C4-2B (cell line): ENCODE measurements at regions not wholly inside any gene's neighbourhood (a gene's known extent, or its start where the extent isn't known, plus 50 kb on each side); places are given as distances from the start of the nearest gene placed in this dataset.

Source experiments
- H3K27ac ChIP-seq: fragments of 450-650 bp; 2 replicates; pipeline ENCODE4 v1.5.1; 2017
- CTCF ChIP-seq: fragments of 450-650 bp; conservative IDR thresholded peaks from 2 replicates; pipeline ENCODE4 v1.5.1; 2017; ENCODE audit warnings: mild to moderate bottlenecking
- ZFX ChIP-seq: fragments of 450-650 bp; IDR thresholded peaks from 2 replicates; pipeline ENCODE4 v1.6.1; 2017

DNA sequence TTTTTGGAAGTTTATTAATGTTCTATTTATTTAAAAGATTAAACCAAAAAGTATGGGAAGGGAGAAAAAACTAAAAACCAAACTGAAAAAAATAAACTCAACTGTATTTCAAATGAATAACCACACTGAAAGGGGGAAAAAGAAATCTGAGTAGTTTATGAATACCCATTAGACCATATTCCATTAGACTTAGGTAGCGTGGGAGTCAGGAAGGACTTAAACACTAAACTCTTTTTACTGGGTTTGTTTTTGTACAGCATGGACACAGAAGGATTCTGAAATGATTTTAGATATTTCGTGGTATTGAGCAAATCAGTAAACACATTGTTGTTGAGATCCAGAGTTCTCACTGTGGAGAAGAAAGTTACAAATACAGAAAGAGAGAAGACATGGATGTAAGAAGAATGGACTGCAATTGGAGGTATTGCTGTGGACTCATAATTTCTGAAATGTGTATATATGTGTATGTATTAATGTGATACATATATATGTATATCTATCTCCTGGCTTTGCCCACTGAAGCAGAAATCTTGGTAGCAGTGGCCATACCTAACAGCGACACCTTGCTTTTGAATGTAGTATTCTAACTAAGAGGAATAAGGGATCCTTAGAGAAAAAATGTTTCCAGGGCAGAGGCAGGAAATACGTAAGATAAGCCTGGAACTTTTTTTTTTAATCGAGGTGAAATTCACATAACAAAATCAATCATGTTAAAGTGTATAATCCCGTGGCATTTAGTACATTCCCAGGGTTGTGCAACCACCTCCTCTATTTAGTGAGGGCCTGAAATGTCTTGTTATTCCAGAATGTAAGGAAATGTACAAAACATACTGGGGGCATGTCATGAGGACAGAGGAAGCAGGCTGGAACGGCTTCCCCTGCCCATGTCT lies 228.8 kb downstream of the SMARCA2 start:
- TF ChIP-seq ZFX (no peak), CTCF (peak; percentile 14)
- H3K27ac ChIP-seq = no peak overlapping the region

DNA sequence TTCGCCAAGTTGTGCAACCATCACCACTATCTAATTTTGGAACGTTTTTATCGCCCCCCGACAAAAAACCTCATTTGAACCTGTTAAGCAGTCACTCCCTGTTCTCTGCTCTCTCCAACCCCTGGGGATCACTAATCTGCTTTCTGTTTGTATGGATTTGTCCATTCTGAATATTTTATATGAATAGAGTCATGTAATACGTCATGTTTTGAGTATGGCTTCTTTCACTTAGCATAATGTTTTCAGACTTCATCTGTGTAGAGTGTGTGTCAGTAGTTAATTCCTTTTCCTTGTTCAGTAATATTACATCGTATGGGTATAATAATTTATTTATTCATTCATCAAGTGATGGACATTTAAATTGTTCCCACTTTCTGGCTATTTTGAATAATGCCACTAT lies 232.2 kb downstream of the SMARCA2 start:
- TF ChIP-seq ZFX (no peak), CTCF (no peak)
- H3K27ac ChIP-seq = no peak overlapping the region

DNA sequence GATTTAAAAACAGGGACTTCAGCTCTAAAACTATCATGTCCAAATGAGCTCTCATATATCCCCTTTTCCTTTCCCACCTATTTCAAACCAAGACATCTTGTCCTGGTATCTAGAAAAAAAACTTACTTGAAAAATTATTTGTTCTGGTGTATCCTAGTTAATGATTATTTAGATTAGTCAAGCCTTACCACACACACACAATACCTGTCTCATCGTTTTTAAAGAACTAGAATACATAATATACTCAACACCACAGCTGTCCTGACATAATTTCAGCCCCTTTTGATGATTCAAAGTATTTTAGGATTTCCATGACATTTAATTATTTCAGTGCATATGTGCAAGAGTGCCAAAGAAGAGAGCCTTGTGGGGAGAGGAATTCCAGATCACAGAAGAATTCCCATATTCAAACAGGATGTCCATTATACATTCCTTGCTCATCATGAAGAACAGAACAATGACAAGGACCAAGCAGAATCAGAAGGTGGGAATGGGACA lies 233.7 kb downstream of the SMARCA2 start:
- no peak overlapping the region for H3K27ac ChIP-seq
- no peak for TF ChIP-seq CTCF
- TF ChIP-seq ZFX = no peak

- TF ChIP-seq CTCF = no peak
- TF ChIP-seq ZFX = no peak
- no peak overlapping the region for H3K27ac ChIP-seq
Measured at GRCh38 chr9:2253636-2254580, 238.8 kb downstream of the SMARCA2 start.

DNA sequence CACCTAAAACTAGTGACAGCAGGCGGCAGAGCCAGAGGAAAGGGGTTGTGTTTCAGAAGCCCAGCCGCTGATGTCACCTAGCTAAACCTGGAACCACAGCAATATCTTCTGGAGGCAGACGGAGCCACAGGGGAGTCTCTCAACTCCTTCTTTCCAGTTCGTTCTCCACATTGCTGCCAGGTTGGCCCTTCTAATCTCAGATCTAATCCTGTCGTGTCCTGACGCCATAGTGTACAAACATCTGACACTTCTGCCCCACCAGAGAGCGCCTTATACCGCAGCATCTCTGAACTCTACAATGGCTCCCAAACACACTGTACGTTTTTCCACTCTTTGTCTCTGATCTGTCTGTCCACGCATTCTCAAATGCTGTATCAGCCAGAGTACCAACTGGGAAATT lies 240.0 kb downstream of the SMARCA2 start:
- TF ChIP-seq ZFX (no peak), CTCF (peak; percentile 17)
- H3K27ac ChIP-seq = no peak overlapping the region

DNA sequence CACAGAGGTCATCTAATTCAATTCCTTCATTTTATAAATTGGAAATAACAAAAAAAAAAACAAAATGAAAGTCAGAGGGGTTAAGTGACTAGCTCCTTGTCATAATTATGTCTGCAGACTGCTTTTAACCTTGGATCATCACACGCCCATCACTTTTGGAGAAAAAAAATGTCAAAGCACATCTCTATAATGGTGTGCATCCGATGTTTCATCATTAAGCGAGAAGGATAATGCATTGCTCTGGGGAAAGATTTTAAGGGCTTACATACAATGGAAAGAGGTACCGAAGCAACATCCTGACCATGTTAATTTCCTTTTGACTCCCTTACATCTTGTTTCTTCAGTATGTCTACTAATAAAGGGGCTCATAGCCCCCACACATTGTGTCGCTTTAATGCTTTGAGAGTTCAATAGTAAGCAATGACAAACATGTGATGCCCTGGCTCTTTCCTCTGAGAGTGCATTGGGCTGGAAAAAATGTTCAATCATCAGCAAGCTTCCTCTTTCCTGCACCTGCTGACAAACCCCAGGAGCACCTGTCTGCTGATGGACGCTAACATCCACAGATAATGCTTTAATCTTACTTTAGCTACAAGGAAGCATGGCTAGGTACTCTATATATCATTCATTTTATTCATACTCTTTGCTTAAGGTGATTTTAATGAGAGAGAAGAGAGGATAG lies 242.2 kb downstream of the SMARCA2 start:
- H3K27ac ChIP-seq = no peak overlapping the region
- no peak for TF ChIP-seq ZFX
- no peak for TF ChIP-seq CTCF
